HG03175 (cell line): ENCODE measurements at regions not wholly inside any gene's neighbourhood (a gene's known extent, or its start where the extent isn't known, plus 50 kb on each side); places are given as distances from the start of the nearest gene placed in this dataset.

ENCODE experiments used
- ATAC-seq: cut with Tn5 transposase; IDR thresholded peaks from one replicate; pipeline ENCODE4 v1.9.1; 2021; ENCODE audit warnings: mild to moderate bottlenecking, moderate library complexity; ENCODE audit not compliant: unreplicated experiment

- ATAC-seq: no peak
Measured at GRCh38 chr18:51637881-51638280, 440.4 kb upstream of the MEX3C start.

DNA sequence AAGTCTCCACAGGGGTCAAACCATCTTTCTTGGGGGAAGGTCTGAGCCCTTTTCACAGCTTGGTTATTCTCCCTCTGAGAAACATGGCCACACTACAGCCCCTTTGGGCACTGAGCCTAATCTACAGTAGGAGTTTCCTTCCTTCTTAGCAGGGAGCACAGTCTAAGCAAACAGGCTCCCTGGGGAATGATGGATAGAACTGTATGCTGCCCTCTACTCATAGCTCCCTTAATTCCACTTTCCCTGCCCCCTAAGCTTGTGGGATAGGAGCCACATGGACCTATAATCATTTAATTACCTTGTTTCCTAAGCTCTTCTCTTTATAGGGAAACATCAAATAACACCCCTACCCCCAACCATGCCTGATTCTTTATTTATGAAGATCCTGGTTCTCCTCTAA lies 442.1 kb upstream of the MEX3C start:
- ATAC-seq: no peak

DNA sequence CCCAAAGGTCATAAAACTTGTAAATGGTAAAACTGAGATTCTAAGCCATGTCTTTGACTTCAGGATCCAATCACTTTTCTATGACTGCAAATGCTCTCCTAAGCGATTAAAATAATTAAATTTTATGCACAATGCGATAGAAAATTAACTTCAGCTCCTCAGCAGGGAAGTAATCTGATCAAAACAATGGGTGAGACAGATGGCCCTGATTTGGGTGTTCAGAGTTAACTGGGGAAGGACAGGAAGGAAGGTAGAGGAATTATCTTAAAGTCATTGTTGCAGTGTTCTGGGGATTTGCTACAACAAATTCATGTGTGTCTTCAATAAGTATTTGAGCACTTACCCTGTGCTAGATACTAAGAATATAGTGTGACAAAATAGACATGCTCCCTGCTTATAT lies 446.0 kb upstream of the MEX3C start:
- ATAC-seq: no peak

DNA sequence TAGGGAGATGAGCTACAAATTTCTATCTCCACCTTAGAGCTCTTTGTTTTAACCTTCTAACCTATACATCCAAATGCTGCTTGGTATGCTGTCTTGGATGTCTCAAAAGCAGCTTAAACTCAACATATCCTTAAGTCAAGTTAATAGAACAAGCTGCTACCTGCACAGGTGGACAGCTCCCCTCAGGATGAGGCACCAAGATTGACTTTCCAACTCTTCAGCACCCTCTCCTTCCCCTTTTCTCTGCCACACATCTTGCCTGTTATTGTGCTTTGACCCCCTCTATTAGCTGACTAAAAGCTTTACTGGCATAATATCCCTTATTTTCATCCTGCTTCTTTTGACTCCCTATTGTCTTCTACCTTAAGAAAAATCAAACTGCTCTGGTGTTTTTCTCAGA lies 448.1 kb upstream of the MEX3C start:
- ATAC-seq: no peak

DNA sequence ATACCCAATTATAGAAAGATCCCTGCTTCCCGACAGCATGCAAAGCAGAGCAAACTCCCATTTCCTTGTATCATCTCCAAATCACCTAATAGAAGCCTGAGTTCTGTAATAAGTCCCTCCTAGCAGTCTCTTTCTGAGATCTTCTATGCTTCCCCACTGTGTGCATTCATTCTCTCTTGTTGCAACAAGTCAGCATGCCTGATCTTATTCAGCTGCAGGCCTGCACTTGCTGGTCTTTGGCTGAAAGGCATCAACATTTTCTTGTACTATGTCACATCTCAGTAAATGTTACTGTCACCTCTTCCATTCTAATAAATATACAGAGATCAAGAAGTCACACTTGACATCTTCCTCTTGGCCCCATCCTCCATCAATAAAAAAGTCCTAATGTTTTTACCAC lies 449.9 kb upstream of the MEX3C start:
- no peak for ATAC-seq

DNA sequence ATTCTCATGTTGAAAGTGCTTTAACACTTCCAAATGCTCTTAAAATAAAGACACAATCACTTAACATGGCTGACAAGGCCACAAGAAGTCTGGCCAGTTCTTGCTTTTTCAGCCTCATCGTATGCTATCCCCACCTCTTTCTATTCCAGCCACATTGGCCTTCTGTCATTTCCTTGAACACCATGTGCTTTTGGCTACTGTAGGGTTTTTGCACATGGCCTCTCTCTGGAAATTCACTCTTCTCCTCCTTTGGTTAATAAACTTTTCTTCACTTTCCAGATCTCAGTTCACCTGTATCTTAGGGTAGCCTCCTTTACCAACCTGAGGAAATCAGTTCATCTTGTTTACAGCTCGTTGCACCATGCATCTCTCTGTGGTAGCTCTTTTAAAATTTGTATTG lies 450.5 kb upstream of the MEX3C start:
- ATAC-seq: no peak

GRCh38 chr18:51649796-51650195 lies 452.3 kb upstream of the MEX3C start:
- ATAC-seq: no peak

- ATAC-seq: no peak
Measured at GRCh38 chr18:51651761-51652160, 454.3 kb upstream of the MEX3C start.

DNA sequence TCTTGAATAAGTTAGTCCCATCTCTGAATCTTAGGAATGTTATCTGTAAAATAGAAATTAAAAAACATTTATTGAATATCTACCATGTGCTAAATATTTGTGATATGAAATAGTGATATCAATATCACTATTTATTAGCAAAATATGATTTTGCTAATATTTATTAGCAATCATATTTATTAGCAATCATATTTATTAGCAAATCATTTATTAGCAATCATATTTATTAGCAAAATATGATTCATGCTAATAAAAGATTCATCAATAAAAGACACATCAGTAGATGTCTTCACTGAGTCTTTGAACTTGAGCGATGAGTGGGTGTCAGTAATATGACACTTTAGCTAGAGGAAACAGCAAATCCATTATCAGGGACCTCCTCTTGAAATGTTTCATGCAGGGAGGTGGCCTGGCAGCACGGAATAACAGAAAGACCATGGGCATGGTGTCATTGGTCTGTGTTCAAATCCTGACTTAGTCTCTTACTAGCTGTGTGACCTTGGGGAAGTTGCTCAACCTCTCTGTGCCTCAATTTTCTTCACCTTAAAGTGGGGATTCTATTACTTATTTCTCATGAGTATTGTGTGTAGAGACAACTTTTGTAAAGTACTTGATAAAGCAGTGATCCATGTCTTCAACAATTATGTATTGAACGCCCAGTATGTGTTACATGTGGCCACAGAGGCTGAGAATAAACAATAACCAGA lies 456.2 kb upstream of the MEX3C start:
- ATAC-seq: no peak

- peak; percentile 63 for ATAC-seq
Measured at GRCh38 chr18:51654488-51655326, 457.2 kb upstream of the MEX3C start.

- peak; percentile 88 for ATAC-seq
Measured at GRCh38 chr18:51655327-51655698, 457.8 kb upstream of the MEX3C start.

DNA sequence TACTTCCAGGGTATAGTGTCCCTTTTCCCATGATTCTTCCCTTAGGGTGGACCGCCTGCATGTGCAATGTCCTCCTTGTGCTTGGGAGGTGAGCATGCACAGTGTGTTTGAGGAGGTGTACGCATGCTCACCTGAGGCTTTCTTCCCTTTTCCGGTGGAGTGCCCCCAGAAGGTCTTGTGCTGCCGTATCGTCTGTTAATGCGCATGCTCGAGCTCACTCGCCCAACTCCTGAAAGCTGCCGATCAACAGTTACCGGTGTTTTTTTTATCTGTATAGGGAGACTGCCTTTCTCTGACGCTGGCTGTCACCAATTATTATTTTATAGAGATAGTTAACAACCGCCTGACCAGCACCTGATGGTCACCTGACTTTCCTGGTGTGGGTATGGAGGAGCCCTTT lies 458.8 kb upstream of the MEX3C start:
- no peak for ATAC-seq

DNA sequence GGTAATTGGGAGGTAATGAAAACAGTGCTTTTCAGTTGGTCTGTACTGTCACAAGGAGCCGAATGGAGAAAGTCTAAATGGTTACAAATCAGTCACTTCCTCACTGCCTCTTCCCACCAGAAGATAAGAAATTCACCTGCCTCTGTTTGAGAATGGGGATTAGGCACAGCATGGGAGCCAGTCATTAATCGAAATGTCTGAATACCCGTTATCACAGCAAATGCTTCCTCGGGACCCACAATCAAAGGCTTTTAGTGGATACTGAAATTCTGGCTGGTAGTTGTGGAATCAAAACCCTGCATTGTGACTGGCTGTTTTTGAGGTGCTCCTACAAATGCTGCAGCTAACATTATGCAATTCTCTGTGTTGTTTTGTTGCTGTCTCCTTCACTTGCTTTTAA lies 461.0 kb upstream of the MEX3C start:
- no peak for ATAC-seq

DNA sequence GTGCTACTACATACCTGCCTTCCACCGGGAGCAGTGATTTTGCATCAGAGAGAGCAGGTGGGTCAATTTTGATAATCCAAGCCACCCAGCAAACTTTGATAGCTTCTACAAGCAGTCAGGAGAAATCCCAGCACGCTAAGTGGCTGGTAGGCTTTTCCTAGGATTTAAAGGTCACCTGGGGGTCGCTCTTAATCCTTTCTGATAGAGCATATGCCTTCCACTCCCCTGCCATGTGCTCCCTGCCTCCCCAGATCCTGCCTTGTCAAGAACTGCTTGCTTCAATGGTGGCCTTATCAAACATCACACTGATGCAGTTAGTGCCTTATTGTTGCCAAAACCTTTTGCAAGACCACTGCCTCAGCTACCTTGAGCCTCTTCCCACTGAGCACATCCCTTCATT lies 462.3 kb upstream of the MEX3C start:
- ATAC-seq: no peak

- ATAC-seq: no peak
Measured at GRCh38 chr18:51660188-51660715, 462.8 kb upstream of the MEX3C start.

DNA sequence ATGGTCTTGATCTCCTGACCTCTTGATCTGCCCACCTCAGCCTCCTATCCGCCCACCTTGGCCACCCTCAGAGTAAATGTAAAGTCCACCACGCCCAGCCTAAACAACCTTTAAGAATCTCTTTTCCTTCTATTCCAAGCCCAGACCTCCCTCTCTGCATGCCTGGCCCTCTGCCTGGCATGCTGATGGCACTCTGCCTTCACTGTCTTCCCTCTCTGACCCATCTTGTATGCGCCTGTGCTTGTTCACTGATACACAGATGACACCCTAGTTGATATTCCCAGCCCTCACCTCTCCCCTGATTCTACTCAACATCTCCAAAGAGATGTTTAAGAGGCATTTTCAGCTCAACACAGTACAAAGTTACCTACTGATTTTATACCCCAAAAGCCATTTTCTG lies 466.8 kb upstream of the MEX3C start:
- no peak for ATAC-seq

- no peak for ATAC-seq
Measured at GRCh38 chr18:51666763-51667191, 469.3 kb upstream of the MEX3C start.

DNA sequence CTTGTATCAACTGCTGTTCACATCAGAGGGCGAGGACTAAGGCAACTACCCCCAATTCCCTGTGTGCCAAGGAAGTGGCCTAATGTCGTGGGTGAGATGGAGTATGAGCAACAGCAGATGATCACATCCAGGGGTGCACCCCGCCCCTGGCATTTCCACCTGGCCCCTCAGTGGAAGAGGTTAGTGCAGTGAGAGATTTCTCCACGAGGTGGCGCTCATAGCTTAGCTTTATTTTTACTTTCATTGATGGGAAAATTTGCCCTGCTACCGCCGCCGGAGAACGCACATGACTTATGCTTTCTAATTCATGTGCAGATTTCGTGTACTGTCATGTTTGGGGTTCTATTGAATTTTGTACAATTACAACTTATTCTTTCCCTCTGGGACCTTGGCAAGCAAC lies 470.6 kb upstream of the MEX3C start:
- peak; percentile 67 for ATAC-seq

DNA sequence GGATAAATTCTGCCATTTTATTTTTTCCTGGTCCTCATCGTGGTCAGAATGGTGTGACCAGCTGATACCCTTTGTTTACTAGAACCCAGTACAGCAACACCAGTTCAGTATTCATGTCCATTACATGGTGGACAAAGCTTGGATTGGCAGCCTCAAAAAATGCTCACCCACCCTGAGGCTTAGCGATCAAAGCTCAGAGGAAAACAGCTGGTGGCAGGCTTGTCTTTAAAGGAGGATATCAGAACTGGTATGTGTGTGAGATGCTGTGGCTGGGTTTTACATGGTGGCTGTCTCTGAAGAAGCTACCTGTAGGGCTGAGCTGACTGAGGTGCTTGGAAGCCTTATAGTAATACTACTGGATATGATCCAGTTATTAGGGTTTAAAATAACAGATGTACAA lies 471.1 kb upstream of the MEX3C start:
- ATAC-seq: no peak

DNA sequence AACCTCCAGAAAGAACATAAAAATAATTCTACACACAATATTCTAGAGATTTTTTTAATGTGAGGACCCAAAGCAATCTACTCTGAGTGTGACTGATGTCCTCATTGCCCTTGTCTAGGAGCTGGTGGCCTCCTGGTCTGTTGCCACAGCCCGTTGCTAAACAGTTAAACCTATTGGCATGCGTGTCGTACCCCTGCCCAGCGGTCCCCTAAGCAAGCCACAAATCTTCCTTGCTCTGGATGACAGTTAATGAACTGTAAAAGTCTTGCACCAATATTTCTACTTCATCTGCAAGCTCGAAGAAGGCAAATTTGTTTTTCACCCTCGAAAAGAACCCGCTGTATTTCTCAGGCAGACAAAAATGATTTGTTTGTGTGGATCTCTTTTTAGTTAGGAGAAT lies 489.1 kb upstream of the MEX3C start:
- no peak for ATAC-seq

DNA sequence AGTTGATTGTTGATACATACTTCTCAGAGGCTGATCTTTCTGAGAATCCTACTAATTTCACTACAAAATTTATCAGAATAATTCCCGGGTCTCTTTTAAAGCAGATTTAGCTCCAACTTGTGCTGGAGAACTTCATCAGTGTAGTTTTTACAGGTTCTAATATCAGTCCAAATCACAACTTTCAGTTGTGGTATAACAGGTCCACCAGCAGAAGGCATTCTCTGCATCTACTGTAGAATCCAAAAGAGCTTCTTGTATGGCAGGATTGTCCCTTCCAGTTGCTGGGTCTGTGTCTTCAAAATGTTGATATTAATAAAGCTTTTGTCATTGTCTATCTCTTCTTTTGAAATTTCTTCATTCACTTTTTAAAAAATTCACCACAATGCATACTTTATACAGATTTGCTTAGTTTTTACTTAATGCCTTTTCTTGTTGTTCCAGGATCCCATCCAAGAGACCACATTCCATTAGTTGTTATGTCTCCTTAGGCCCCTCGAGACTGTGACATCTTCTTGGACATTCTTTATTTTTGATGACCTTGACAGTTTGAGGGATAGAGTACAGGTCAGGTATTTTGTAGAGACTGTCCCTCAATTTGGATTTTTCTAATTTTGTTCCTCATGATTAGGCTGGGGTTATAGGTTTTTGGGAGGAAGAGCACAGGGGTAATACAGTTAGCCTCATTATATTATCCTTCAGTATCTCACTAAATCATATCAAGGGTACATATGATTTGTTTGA lies 490.5 kb upstream of the MEX3C start:
- no peak for ATAC-seq

DNA sequence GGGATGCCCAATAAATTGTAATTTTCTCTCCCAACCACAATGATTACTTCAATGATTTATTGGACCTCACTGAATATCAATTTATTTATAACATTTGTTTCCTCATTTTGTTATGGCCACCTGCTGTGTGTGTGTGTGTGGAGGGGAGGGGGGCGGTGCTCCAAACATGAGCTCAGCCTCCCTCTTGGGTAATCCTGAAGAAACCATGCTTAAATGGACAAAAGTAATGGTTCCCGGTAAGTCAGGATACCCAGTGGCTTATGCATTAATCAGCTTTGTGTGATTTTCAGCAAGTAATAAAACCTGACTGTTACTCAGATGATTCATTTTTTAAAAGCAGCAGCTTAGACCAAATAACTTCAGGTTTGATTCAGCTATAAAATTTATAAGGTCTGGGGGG lies 495.1 kb upstream of the MEX3C start:
- no peak for ATAC-seq
